GM12874 (cell line): ENCODE measurements at regions not wholly inside any gene's neighbourhood (a gene's known extent, or its start where the extent isn't known, plus 50 kb on each side); places are given as distances from the start of the nearest gene placed in this dataset.

Source experiments
- TF ChIP-seq, protein P1 (sequence below): IDR thresholded peaks from 2 replicates; pipeline ENCODE4 v1.5.1; 2011; ENCODE audit warnings: low read depth, mild to moderate bottlenecking, control low read depth, low read length, moderate library complexity; ENCODE audit not compliant: insufficient read depth

GRCh38 chrX:93420090-93420489 is 253.3 kb downstream of the NAP1L3 start:
- TF ChIP-seq, protein P1, sequence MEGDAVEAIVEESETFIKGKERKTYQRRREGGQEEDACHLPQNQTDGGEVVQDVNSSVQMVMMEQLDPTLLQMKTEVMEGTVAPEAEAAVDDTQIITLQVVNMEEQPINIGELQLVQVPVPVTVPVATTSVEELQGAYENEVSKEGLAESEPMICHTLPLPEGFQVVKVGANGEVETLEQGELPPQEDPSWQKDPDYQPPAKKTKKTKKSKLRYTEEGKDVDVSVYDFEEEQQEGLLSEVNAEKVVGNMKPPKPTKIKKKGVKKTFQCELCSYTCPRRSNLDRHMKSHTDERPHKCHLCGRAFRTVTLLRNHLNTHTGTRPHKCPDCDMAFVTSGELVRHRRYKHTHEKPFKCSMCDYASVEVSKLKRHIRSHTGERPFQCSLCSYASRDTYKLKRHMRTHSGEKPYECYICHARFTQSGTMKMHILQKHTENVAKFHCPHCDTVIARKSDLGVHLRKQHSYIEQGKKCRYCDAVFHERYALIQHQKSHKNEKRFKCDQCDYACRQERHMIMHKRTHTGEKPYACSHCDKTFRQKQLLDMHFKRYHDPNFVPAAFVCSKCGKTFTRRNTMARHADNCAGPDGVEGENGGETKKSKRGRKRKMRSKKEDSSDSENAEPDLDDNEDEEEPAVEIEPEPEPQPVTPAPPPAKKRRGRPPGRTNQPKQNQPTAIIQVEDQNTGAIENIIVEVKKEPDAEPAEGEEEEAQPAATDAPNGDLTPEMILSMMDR = no peak

DNA sequence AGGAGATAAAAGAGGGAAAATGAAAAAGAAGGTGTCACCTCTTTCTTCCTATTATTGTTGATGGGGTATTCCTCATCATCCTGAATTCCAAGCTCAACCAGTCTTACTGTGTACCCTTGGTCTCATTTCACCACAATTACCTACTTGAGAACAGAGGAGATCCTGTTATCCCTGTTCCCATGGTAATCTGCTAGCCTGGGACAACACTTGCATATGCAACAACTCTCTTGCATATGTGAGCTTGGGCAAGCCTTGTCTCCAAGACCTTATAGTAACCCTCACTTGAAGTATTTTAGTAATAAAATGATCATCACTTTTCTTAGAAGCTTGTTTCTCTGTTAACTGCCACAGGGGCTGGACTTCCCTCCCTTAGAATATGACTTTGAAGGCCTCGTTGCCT is 253.7 kb downstream of the NAP1L3 start:
- TF ChIP-seq, protein P1 = no peak

DNA sequence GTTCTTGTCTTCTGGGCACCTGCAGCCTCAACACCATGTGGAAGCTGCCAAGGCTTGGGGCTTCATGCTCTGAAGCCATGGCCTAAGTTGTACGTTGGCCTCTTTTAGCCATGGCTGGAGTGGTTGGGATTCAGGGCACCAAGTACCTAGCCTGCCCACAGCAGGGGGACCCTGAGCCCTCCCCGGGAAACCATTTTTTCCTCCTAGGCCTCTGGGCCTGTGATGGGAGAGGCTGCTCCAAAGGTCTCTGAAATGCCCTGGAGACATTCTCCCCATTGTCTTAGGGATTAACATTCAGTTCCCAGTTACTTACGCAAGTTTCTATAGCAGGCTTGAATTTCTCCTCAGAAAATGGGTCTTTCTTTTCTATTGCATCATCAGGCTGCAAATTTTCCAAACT is 269.3 kb downstream of the NAP1L3 start:
- TF ChIP-seq, protein P1 = no peak

- TF ChIP-seq, protein P1 = no peak
Observed at GRCh38 chrX:93354651-93355050, 318.7 kb downstream of the NAP1L3 start.

GRCh38 chrX:93346309-93346708 is 327.1 kb downstream of the NAP1L3 start:
- TF ChIP-seq, protein P1 = no peak

DNA sequence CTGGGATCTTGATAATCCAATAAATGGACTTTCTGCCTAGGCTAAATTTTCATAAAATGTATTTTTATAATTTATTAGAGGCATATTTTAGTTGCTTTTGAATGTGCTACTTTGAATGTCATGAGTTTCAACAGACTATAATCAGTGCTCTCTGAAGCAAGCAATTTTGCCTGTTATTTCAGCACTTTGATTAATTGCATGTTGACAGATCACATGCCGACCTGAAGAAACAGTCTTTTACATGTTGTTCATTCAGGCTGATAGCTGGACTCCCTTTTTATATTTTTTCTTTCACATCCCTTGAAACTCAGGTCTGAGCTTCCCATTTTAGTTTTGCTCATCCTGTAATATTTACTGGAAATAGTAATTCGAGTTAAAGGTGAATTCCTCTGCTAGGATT is 341.0 kb downstream of the NAP1L3 start:
- TF ChIP-seq, protein P1 = no peak

DNA sequence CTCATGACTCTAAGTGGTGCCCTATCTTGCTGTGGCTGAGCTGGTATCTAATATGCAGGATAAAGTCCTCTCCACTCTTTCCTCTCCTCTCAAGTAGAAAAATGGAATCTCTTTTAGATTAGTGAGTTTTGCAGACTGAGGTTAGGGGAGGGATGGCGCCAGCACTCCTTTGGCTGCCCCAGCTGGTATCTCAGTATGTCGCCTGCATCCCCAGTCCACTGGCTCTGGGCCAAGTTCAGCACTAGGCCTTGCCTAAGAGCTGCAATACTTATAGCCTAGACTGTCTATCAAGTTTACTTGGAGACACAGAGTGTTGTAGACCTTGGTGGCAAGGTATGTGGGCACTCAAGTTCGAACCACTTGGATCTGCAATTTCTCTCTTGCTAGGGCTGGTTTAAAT is 351.3 kb downstream of the NAP1L3 start:
- TF ChIP-seq, protein P1 = no peak

DNA sequence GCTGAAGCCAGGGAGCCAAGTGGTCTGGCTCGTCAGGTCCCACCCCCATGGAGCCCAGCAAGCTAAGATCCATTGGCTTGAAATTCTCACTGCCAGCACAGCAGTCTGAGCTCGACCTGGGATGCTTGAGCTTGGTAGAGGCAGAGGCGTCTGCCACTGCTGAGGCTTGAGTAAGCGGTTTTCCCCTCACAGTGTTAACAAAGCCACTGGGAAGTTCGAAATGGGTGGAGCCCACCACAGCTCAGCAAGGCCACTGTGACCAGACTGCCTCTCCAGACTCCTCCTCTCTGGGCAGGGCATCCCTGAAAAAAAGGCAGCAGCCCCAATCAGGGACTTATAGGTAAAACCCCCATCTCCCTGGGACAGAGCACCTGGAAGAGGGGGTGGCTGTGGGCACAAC is 353.8 kb downstream of the NAP1L3 start:
- TF ChIP-seq, protein P1 = no peak
